ENCODE measurements at regions not wholly inside any gene's neighbourhood (a gene's known extent, or its start where the extent isn't known, plus 50 kb on each side); places are given as distances from the start of the nearest gene placed in this dataset.

- TF ChIP-seq CTCF (IDR thresholded peaks at IDR 0.05) (no peak), POLR2AphosphoS5 (IDR thresholded peaks at IDR 0.05) (no peak), POLR2A (IDR thresholded peaks at IDR 0.05) (no peak), EP300 (IDR thresholded peaks at IDR 0.05) (no peak)
Observed at GRCh38 chr14:79937433-79937832, 273.9 kb downstream of the DIO2 start.
